Left ventricle myocardium inferior (tissue), 1 donor: ENCODE measurements at regions not wholly inside any gene's neighbourhood (a gene's known extent, or its start where the extent isn't known, plus 50 kb on each side); places are given as distances from the start of the nearest gene placed in this dataset.

Experiments
- DNase-seq: peaks from one replicate; pipeline ENCODE4 v3.0.0-alpha.2; 2020
- H3K27ac ChIP-seq: fragments of 200-600 bp; replicated peaks from 2 replicates; pipeline ENCODE4 v1.8.0; 2021
- H3K27me3 ChIP-seq: fragments of 200-600 bp; 2 replicates; pipeline ENCODE4 v1.8.0; 2021; ENCODE audit warnings: low read depth
- H3K36me3 ChIP-seq: fragments of 200-600 bp; 2 replicates; pipeline ENCODE4 v1.8.0; 2021
- H3K4me1 ChIP-seq: fragments of 200-600 bp; 2 replicates; pipeline ENCODE4 v1.8.0; 2021
- H3K4me3 ChIP-seq: fragments of 200-600 bp; 2 replicates; pipeline ENCODE4 v1.8.0; 2021; ENCODE audit warnings: mild to moderate bottlenecking, moderate library complexity
- H3K9me3 ChIP-seq: fragments of 200-600 bp; replicated peaks from 2 replicates; pipeline ENCODE4 v1.8.0; 2021
- CTCF ChIP-seq: fragments of 200-600 bp; IDR thresholded peaks from 2 replicates; pipeline ENCODE4 v1.8.0; 2021; ENCODE audit warnings: antibody characterized with exemption, mild to moderate bottlenecking, borderline replicate concordance
- intact Hi-C: fragments of 100-400 bp; cut with micrococcal nuclease; formaldehyde crosslinking; loops from one replicate; pipeline ENCODE4 v1.11.0; 2022
- donor health status: DM: no; HTN: yes; CAD: no; lungs with severe emphysema.

- Histone ChIP-seq H3K4me1 (no peaks in the 10 kb centered on the region), H3K27ac (no peak overlapping the region), H3K9me3 (no peaks in the 10 kb centered on the region), H3K27me3 (peaks cover 64% of the 10 kb centered on the region), H3K36me3 (no peaks in the 10 kb centered on the region), H3K4me3 (no peak overlapping the region)
- no peak for DNase-seq
- intact Hi-C loops = no loop called here
- TF ChIP-seq CTCF = no peak
Measured at GRCh38 chr6:33912195-33912594, 108.4 kb upstream of the MLN start.

- DNase-seq = no peak
- Histone ChIP-seq H3K9me3 (no peaks in the 10 kb centered on the region), H3K27me3 (peaks cover 70% of the 10 kb centered on the region), H3K4me3 (no peak overlapping the region), H3K27ac (no peak overlapping the region), H3K36me3 (no peaks in the 10 kb centered on the region), H3K4me1 (no peaks in the 10 kb centered on the region)
- intact Hi-C loops = no loop called here
- TF ChIP-seq CTCF = no peak
Measured at GRCh38 chr6:33911488-33911887, 107.7 kb upstream of the MLN start.

GRCh38 chr6:33910594-33910993, 106.8 kb upstream of the MLN start:
- TF ChIP-seq CTCF = no peak
- intact Hi-C loops = no loop called here
- Histone ChIP-seq H3K4me3 (no peak overlapping the region), H3K36me3 (no peaks in the 10 kb centered on the region), H3K4me1 (no peaks in the 10 kb centered on the region), H3K27me3 (peaks cover 71% of the 10 kb centered on the region), H3K27ac (no peak overlapping the region), H3K9me3 (no peaks in the 10 kb centered on the region)
- DNase-seq = no peak

- H3K36me3 ChIP-seq = no peaks in the 10 kb centered on the region
- no peak overlapping the region for H3K27ac ChIP-seq
- H3K4me3 ChIP-seq = no peak overlapping the region
- H3K9me3 ChIP-seq = no peaks in the 10 kb centered on the region
- H3K4me1 ChIP-seq = no peaks in the 10 kb centered on the region
- intact Hi-C loops = no loop called here
- TF ChIP-seq CTCF = no peak
- peaks cover 69% of the 10 kb centered on the region for H3K27me3 ChIP-seq
- DNase-seq = no peak
Measured at GRCh38 chr6:33909737-33910136, 105.9 kb upstream of the MLN start.

GRCh38 chr6:33908025-33908424, 104.2 kb upstream of the MLN start:
- TF ChIP-seq CTCF = no peak
- Histone ChIP-seq H3K36me3 (no peaks in the 10 kb centered on the region), H3K4me3 (no peak overlapping the region), H3K9me3 (no peaks in the 10 kb centered on the region), H3K27ac (no peak overlapping the region), H3K27me3 (peaks cover 71% of the 10 kb centered on the region), H3K4me1 (no peaks in the 10 kb centered on the region)
- no peak for DNase-seq
- intact Hi-C loops = no loop called here

GRCh38 chr6:33907227-33907626, 103.4 kb upstream of the MLN start:
- no peak for TF ChIP-seq CTCF

More at GRCh38 chr6:33907227-33907626, 103.4 kb upstream of the MLN start:
- Histone ChIP-seq H3K4me1 (no peaks in the 10 kb centered on the region), H3K27me3 (peaks cover 71% of the 10 kb centered on the region), H3K36me3 (no peaks in the 10 kb centered on the region), H3K4me3 (no peak overlapping the region), H3K9me3 (no peaks in the 10 kb centered on the region), H3K27ac (no peak overlapping the region)
- DNase-seq = no peak
- intact Hi-C loops = no loop called here
